HG02943 (cell line): ENCODE measurements at regions not wholly inside any gene's neighbourhood (a gene's known extent, or its start where the extent isn't known, plus 50 kb on each side); places are given as distances from the start of the nearest gene placed in this dataset.
"Not testable (repeated sequence)": the region's sequence is repeated elsewhere in the genome, so short reads cannot be mapped to it uniquely, and the experiment has no call there.

Experiments
- ATAC-seq: cut with Tn5 transposase; IDR thresholded peaks from one replicate; pipeline ENCODE4 v1.9.1; 2021; ENCODE audit warnings: mild to moderate bottlenecking, low read depth, moderate library complexity; ENCODE audit not compliant: unreplicated experiment

DNA sequence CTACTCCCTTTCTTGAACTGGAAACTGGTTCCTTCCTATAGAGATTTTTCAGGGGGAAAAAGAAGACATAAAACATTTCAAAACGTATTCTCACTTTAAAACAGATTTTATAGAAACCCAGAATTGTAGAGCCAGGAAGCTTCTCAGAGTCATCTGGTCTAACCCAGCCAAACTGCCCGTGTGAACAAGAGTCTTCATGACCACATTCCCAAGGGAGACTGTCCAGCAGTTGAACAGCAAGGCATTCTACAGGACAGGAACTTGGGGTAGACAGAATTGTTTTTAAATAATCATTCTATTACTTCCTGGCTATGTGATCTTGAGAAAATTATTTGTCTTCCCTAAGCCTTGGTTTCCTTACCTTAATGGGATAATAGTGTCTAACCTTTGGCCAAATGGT, 163.5 kb upstream of the IVNS1ABP start:
- ATAC-seq: no peak

DNA sequence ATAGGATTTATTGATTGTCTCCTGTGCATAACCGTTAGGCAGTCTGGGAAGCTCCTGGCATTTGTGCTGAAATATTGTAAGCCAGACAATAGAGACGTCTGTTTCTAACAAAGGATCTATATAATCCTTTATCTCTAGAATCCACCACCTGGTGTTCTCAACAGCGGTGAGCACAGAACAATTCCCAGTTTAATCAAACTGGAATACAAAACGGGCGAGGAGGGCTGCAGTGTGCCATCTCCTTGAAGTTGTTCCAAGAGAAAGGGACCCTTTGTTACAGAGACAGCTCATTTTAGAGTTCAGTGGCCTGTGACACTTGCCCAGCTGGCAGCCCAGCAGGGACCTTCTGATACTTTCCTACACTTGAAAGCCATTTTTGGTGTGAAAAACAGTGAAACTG, 162.8 kb upstream of the IVNS1ABP start:
- no peak for ATAC-seq

- ATAC-seq: no peak
These were observed 161.8 kb upstream of the IVNS1ABP start for GRCh38 chr1:185478877-185479276.

GRCh38 chr1:185477638-185478580, 160.9 kb upstream of the IVNS1ABP start:
- no peak for ATAC-seq

- ATAC-seq: no peak
These were observed 157.6 kb upstream of the IVNS1ABP start for GRCh38 chr1:185474440-185475149.

DNA sequence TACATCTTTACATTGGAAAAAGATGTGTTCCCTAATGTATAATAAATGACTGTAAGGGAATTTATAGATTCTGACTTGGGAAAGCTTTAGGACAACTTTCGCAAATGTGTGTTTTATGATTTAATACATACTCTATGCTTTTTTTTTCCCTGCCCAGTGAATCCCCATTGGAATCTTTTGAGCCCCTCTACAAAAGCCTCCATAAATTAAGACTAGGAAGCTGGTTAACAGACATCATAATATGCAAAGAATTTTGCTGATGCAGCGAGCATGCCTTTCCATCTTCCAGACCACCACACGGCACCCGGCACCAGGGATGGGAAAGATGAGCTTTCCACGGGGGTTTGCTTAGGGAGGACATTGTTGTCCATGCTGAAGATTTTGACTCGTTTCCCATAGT, 156.1 kb upstream of the IVNS1ABP start:
- ATAC-seq: no peak

- no peak for ATAC-seq
These were observed 151.6 kb upstream of the IVNS1ABP start for GRCh38 chr1:185468626-185469025.

- ATAC-seq: no peak
These were observed 150.1 kb upstream of the IVNS1ABP start for GRCh38 chr1:185467122-185467521.

GRCh38 chr1:185464777-185465176, 147.7 kb upstream of the IVNS1ABP start:
- ATAC-seq: no peak

- no peak for ATAC-seq
These were observed 146.4 kb upstream of the IVNS1ABP start for GRCh38 chr1:185463433-185463832.

DNA sequence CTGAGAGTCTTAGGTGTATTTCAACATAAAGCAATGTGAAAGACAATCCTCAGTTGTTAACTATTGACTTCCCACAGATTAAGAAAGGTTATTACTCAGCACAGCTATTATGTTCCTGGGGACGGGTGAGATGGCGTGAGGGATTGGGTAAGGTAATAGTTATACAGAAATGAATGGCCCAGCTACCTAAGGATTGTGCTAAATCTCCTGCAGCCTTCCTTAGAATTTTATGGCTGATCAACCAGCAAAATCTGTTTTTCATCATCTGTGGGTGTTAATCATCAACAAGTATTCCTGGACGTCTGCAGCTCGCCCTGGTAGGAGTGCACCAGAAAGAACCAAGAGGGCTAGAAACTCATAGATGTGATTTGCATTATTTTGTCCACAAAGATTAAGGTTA, 146.0 kb upstream of the IVNS1ABP start:
- no peak for ATAC-seq

DNA sequence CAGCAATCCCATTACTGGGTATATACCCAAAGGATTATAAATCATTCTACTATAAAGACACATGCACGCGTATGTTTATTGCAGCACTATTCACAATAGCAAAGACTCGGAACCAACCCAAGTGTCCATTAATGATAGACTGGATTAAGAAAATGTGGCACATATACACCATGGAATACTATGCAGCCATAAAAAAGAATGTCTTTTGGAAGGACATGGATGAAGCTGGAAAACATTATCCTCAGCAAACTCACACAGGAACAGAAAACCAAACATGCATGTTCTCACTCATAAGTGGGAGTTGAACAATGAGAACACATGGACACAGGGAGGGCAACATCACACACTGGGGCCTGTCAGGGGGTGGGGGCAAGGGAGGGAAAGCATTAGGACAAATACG, 143.7 kb upstream of the IVNS1ABP start:
- ATAC-seq: not testable (repeated sequence)

GRCh38 chr1:185459141-185459540, 142.1 kb upstream of the IVNS1ABP start:
- no peak for ATAC-seq

DNA sequence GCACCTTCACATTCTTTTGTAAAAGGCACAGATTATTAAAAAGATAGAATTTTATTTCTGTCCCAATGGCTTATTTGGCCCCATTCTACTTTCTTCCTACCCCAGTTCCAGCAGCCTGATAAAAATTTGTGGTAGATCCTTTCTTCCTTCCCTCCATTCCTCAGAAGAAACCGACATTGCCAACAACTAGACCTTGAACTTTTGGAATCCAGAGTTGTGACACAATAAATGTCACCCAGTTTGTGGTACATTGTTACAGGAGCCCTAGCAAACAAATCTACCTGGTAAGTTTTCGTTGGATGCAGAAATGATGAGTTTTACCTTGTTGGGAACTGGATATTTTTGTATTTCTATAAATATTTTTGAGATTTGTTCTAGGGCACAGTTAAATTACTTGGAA, 141.6 kb upstream of the IVNS1ABP start:
- ATAC-seq: no peak

DNA sequence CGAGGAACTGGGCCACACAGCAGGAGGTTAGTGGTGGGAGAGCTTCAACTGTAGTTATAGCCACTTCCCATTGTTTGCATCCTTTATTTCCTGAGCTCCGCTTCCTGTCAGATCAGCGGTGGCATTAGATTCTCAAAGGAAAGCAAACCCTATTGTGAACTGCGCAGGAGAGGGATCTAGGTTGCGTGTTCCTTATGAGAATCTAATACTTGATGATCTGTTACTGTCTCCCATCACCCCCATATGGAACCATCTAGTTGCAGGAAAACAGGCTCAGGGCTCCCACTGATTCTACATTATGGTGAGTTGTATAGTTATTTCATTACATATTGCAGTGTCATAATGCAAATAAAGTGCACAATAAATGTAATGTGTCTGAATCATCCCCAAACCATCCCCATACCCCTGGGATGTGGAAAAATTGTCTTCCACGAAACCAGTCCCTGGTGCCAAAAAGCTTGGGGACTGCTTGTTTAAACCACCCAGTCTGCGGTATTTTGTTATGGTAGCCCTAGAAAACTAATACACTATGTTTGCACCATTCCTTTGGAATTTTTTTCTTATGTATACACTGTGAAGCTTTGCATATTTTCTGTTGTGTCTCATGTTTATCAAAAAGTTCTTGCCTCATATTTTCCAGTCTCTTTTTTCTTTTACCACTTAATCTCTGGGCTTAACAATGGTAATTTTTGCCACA, 136.6 kb upstream of the IVNS1ABP start:
- no peak for ATAC-seq

- no peak for ATAC-seq
These were observed 133.9 kb upstream of the IVNS1ABP start for GRCh38 chr1:185450917-185451316.

DNA sequence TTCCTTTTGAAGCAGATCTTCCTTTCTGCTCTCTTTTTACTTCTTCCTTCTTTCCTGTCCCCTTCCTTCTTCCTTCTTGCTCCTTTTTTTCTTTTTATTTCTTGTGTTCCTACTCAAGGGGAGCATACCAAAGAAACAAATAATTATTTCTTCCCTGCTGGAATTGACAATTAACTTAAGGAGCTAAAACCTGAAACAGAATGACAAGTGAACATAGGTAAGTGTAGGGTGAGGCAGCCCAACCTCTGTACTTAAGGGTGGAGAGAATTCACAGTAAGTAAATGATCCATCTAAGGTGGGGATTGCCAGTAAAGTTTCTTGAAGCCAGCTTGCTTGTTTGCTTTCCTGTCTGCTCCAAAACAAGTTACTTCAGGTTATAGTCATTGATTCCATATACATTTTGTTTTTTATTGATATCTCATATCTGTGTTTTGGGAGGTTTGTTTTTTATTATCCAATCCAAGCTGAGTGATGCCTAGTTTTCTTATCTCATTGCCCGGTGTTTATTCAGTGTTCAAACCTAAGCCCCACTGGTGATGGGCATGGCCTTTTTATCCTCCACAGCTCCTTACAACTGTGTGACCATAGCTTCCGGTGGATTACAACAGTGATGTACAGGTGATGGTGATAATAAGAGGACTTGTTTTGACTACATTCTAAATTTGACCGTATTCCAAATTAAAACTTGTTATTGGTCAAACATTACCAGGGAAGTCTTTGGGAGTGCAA, 133.2 kb upstream of the IVNS1ABP start:
- no peak for ATAC-seq

- ATAC-seq: no peak
These were observed 132.5 kb upstream of the IVNS1ABP start for GRCh38 chr1:185449378-185450059.

- ATAC-seq: no peak
These were observed 131.6 kb upstream of the IVNS1ABP start for GRCh38 chr1:185448591-185449186.

DNA sequence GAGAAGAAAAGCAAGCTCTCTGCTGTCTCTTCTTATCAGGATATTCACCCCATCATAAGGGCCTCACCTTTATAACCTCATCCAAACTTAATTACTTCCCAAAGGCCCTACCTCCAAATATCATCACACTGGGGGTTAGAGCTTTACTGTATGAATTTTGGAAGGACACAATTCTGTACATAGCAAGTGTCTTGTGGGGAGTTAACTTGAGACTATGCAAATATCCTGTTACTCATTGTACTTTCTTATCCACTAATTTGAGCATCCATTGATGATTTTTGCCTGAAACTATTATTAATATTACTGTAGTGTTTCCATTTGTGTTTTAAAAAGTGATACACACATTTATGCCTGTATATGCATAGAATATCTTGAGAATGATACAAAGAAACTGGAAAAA, 129.1 kb upstream of the IVNS1ABP start:
- ATAC-seq: no peak
